GM12891 (cell line): ENCODE measurements at regions not wholly inside any gene's neighbourhood (a gene's known extent, or its start where the extent isn't known, plus 50 kb on each side); places are given as distances from the start of the nearest gene placed in this dataset.

Source experiments
- POLR2A ChIP-seq: IDR thresholded peaks from 2 replicates; pipeline ENCODE4 v1.6.1; 2011; ENCODE audit warnings: low read depth, low read length, control low read depth
- POLR2AphosphoS5 ChIP-seq: IDR thresholded peaks from 2 replicates; pipeline ENCODE4 v1.6.1; 2011; ENCODE audit warnings: low read depth, low read length, control low read depth
- TAF1 ChIP-seq: IDR thresholded peaks from 2 replicates; pipeline ENCODE4 v1.6.1; 2011; ENCODE audit warnings: low read depth, low read length, control low read depth

- TF ChIP-seq POLR2AphosphoS5 = no peak
- TF ChIP-seq POLR2A = no peak
- TF ChIP-seq TAF1 = no peak
Measured at GRCh38 chr16:22751104-22751667, 62.8 kb upstream of the HS3ST2 start.
